Lung (tissue), 11 donors: ENCODE measurements at regions not wholly inside any gene's neighbourhood (a gene's known extent, or its start where the extent isn't known, plus 50 kb on each side); places are given as distances from the start of the nearest gene placed in this dataset.
"Not testable (repeated sequence)": the region's sequence is repeated elsewhere in the genome, so short reads cannot be mapped to it uniquely, and the experiment has no call there.

Experiments
- ATAC-seq: fragments of 200-7000 bp; cut with Tn5 transposase; one replicate; pipeline ENCODE4 v1.9.1; 2020; ENCODE audit warnings: moderate number of reproducible peaks; ENCODE audit not compliant: insufficient read depth, low FRiP score
- DNase-seq, 3 donors: peaks; one replicate each; pipeline ENCODE4 v3.0.0-alpha.2; 2013 to 2017
- H3K27ac ChIP-seq, 2 donors: one replicate each; pipeline ENCODE4 v1.5.1; 2013; ENCODE audit warnings: mild to moderate bottlenecking in 2 of 2, moderate library complexity in 2 of 2, control low read depth in 1 of 2, inconsistent platforms in 1 of 2, low read depth in 1 of 2, low read length in 1 of 2
- H3K27me3 ChIP-seq, 3 donors: one replicate each; pipeline ENCODE4 v1.5.1; 2013; ENCODE audit warnings: low read length in 2 of 3; ENCODE audit not compliant: control insufficient read depth in 3 of 3, insufficient read depth in 3 of 3
- H3K36me3 ChIP-seq, 4 donors: one replicate each; pipeline ENCODE4 v1.5.1; 2013; ENCODE audit warnings: low read length in 4 of 4, mild to moderate bottlenecking in 1 of 4, moderate library complexity in 1 of 4; ENCODE audit not compliant: control insufficient read depth in 4 of 4, insufficient read depth in 4 of 4
- H3K4me1 ChIP-seq, 5 donors: one replicate each; pipeline ENCODE4 v1.5.1; 2013; ENCODE audit warnings: low read length in 5 of 5, mild to moderate bottlenecking in 2 of 5, moderate library complexity in 1 of 5; ENCODE audit not compliant: control insufficient read depth in 5 of 5, insufficient read depth in 5 of 5
- H3K4me3 ChIP-seq: one replicate; pipeline ENCODE4 v1.5.1; 2013; ENCODE audit warnings: mild to moderate bottlenecking, control low read depth, moderate library complexity
- H3K9ac ChIP-seq, 2 donors: one replicate each; pipeline ENCODE4 v1.5.1; 2013; ENCODE audit warnings: low read length in 2 of 2, control low read depth in 1 of 2; ENCODE audit not compliant: insufficient read depth in 1 of 2
- H3K9me3 ChIP-seq, 4 donors: one replicate each; pipeline ENCODE4 v1.5.1; 2013; ENCODE audit warnings: low read length in 3 of 4, mild to moderate bottlenecking in 1 of 4, moderate library complexity in 1 of 4; ENCODE audit not compliant: control insufficient read depth in 4 of 4, insufficient read depth in 3 of 4
- WGBS, 2 donors: extraction: QIAGEN DNeasy Blood & Tissue Kit; methylation state at CpG; one replicate each; pipeline ENCODE4 v1.1.7; 2013; 5-methylcytosine and 5-hydroxymethylcytosine counted together
- TF ChIP-seq, protein P1 (sequence below): IDR thresholded peaks from 2 replicates; pipeline ENCODE4 v1.5.1; 2012; ENCODE audit warnings: mild to moderate bottlenecking; ENCODE audit errors: control extremely low read depth, extremely low read depth
- donor health status: control.
- donor health status: control.
- donor health status: Bipolar disorder and iron deficiency.
- donor health status: healthy.
- donor health status: DM: yes; HTN: yes; CAD: no.

DNA sequence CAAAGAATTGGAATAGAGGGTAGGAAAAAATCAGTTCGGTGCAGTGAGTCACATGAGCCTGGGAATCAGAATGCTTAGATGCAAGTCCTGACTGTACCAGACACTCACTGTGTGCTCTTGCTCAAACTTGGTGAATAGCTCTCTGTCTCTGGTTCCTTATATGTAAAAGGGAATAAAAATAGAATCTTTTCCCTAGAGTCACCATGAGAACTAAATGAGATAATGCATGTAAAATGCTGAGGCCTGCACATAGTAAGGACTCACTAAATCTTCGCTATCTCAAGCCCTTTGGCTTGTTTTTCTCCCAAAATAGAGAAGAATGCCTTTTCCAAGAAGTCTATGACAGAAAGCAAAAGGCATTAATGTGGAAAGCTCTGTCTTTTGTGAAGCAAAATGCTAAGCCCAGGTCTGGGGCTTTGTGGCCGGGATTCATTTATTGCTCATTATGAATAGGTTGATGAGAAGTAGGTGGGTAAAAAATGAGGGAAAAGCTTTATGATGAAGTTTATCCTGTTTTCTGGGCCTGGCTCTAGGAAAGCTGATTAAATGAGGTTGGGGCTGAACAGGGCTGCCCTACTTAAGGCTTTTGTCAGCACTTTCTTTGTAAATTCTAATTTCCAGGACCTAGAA lies 483.3 kb downstream of the DMAC1 start:
- TF ChIP-seq, protein P1, sequence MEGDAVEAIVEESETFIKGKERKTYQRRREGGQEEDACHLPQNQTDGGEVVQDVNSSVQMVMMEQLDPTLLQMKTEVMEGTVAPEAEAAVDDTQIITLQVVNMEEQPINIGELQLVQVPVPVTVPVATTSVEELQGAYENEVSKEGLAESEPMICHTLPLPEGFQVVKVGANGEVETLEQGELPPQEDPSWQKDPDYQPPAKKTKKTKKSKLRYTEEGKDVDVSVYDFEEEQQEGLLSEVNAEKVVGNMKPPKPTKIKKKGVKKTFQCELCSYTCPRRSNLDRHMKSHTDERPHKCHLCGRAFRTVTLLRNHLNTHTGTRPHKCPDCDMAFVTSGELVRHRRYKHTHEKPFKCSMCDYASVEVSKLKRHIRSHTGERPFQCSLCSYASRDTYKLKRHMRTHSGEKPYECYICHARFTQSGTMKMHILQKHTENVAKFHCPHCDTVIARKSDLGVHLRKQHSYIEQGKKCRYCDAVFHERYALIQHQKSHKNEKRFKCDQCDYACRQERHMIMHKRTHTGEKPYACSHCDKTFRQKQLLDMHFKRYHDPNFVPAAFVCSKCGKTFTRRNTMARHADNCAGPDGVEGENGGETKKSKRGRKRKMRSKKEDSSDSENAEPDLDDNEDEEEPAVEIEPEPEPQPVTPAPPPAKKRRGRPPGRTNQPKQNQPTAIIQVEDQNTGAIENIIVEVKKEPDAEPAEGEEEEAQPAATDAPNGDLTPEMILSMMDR: no peak
- H3K4me3 ChIP-seq: no peak overlapping the region
- H3K27ac ChIP-seq: no peak overlapping the region
- no peaks in the 10 kb centered on the region for H3K27me3 ChIP-seq
- H3K9ac ChIP-seq: no peak overlapping the region
- no peaks in the 10 kb centered on the region for H3K36me3 ChIP-seq
- ATAC-seq: peak; percentile 10
- DNase-seq: peak in 1 of 3 donors; percentile 17
- H3K4me1 ChIP-seq: peaks cover 0 to 23% (median 0%) of the 10 kb centered on the region in 5 donors
- peaks cover 0 to 13% (median 5%) of the 10 kb centered on the region in 4 donors for H3K9me3 ChIP-seq
- WGBS, 2 donors: 66 to 91% methylated on average over 3 of the region's 3 CpGs

DNA sequence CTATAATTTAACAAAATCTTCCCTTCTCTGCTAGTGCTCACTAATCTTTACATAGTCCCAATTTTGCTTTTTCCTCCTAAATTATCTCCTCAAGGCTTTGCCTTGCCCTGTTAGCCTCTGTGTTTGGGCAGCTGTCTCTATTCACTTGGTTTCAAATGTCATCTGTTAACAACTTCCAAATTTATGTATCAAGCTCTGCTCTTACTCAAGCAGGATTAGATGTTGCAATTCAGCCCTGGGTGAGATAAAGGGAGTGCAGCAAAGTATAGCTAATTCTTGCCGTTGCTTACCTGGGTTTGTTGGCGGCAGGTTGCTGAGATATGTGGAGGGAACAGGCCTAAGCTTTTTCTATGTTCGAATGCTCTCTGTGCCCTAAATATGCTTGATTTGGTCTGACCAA lies 483.8 kb downstream of the DMAC1 start:
- H3K27me3 ChIP-seq: no peaks in the 10 kb centered on the region
- TF ChIP-seq, protein P1: no peak
- DNase-seq (peak in 1 of 3 donors; percentile 73), ATAC-seq (no peak)
- no peak overlapping the region for H3K9ac ChIP-seq
- H3K27ac ChIP-seq: no peak overlapping the region
- no peak overlapping the region for H3K4me3 ChIP-seq
- peaks cover 0 to 23% (median 0%) of the 10 kb centered on the region in 5 donors for H3K4me1 ChIP-seq
- H3K36me3 ChIP-seq: no peaks in the 10 kb centered on the region
- peaks cover 0 to 13% (median 5%) of the 10 kb centered on the region in 4 donors for H3K9me3 ChIP-seq
- WGBS, 2 donors: 80 to 93% methylated on average over 3 of the region's 3 CpGs

DNA sequence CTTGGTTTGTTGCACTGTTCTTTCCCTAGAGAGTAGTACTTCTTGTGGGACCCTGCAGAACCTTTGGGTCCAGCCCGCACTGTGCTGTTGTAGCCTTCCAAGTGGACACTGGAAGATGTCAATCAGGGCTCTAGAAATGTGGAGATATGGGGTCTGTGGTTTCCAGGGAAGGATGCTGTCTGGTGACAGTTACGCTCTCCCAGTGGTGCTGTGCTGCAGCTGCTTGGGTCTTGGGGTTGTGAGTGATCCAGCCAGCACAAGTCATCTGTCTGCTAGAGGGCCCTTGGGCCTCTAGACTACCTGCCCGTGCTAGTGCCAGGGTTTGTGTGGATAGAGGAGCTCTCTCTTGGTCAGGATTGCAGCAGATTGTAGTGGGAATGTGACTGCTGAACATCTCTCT lies 484.5 kb downstream of the DMAC1 start:
- Histone ChIP-seq H3K4me3 (no peak overlapping the region), H3K36me3 (no peaks in the 10 kb centered on the region), H3K9me3 (peaks cover 0 to 15% (median 7%) of the 10 kb centered on the region in 4 donors), H3K27ac (no peak overlapping the region), H3K27me3 (no peaks in the 10 kb centered on the region), H3K4me1 (peaks cover 0 to 19% (median 0%) of the 10 kb centered on the region in 5 donors), H3K9ac (no peak overlapping the region)
- ATAC-seq: no peak
- no peak for DNase-seq
- WGBS, 2 donors: 87% methylated on average over 3 of the region's 3 CpGs
- TF ChIP-seq, protein P1: no peak

DNA sequence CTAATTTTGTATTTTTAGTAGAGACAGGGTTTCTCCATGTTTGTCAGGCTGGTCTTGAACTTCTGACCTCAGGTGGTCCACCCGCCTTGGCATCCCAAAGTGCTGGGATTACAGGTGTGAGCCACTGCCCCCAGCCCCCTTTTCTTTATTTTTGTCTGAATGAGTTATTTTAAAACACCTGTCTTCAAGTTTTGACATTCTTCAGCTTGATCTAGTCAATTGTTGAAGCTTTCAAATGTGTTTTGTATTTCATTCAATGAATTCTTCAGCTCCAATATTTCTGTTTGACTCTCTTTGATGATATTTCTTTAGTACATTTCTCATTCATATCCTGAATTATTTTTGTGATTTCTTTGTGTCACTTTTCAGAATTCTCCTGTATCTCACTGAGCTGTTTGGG lies 486.2 kb downstream of the DMAC1 start:
- Histone ChIP-seq H3K27me3 (no peaks in the 10 kb centered on the region), H3K9ac (no peak overlapping the region), H3K9me3 (peaks cover 0 to 15% (median 7%) of the 10 kb centered on the region in 4 donors), H3K27ac (no peak overlapping the region), H3K4me1 (peaks cover 0 to 19% (median 0%) of the 10 kb centered on the region in 5 donors), H3K36me3 (no peaks in the 10 kb centered on the region), H3K4me3 (no peak overlapping the region)
- DNase-seq (no peak), ATAC-seq (no peak)
- 96 to 100% methylated on average over 1 of the region's 1 CpG for WGBS, 2 donors
- TF ChIP-seq, protein P1: no peak

DNA sequence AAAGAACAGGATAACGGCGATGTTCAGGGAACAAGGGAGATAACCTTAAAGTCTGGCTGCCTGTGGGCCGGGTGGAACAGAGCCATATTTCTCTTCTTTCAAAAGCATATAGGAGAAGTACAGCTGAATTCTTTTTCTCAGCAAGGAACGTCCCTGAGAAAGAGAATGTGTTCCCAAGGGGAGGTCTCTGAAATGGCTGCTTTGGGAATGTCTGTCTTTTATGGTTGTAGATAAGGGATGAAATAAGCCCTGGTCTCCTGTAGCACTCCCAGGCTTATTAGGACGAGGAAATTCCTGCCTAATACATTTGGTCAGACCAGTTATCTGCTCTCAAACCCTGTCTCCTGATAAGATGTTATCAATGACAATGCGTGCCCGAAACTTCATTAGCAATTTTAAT lies 490.5 kb downstream of the DMAC1 start:
- not testable (repeated sequence) for DNase-seq, H3K27me3 ChIP-seq, ATAC-seq, H3K9ac ChIP-seq, H3K4me1 ChIP-seq, H3K27ac ChIP-seq, H3K36me3 ChIP-seq, H3K4me3 ChIP-seq
- 87 to 94% methylated on average over 7 of the region's 7 CpGs for WGBS, 2 donors
- peaks cover 0 to 15% (median 5%) of the 10 kb centered on the region in 4 donors for H3K9me3 ChIP-seq
